ENCODE measurements at regions not wholly inside any gene's neighbourhood (a gene's known extent, or its start where the extent isn't known, plus 50 kb on each side); places are given as distances from the start of the nearest gene placed in this dataset.

DNA sequence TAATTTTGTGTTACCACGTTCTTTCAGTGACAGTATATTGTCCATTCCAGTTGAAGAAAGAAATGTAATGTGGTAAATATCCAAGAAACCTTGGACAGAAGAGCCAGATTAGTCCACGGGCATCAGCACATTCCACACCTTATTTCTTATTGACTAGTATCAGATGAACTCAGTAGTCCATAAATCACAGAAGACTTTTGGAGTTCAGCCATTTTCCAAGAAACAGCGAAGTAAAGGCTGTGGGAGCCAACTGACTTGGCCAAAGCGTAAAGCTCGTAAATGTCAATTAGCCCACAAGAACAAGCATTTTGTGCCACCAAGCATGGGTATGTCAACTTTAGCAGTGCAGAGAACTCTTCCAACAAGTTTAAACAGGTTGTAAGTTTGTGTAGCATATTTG, 60.2 kb upstream of the STARD4 start:
- DNase-seq, result no peak

- DNase-seq, result no peak
Measured at GRCh38 chr5:111563031-111563822, 50.9 kb upstream of the STARD4 start.

- no peak for DNase-seq
Measured at GRCh38 chr5:111562561-111562960, 50.2 kb upstream of the STARD4 start.

All from NCI-H69 (cell line).